Cardiac fibroblast (primary cell): ENCODE measurements at regions not wholly inside any gene's neighbourhood (a gene's known extent, or its start where the extent isn't known, plus 50 kb on each side); places are given as distances from the start of the nearest gene placed in this dataset.

Source experiments
- DNase-seq, 2 donors: peaks; one replicate each; pipeline versions ENCODE4 v3.0.0 to v3.0.0-alpha.2; 2010; ENCODE audit warnings: low read depth in 2 of 2
- H3K4me3 ChIP-seq, 2 donors: replicated peaks in 1 of 2; 1 replicate in 1 of 2; 2 replicates in 1 of 2; pipeline ENCODE4 v1.5.1; 2011; ENCODE audit warnings: low read depth in 2 of 2, low read length in 2 of 2, mild to moderate bottlenecking in 2 of 2, moderate library complexity in 1 of 2
- TF ChIP-seq, protein P1 (sequence below): IDR thresholded peaks from one replicate; pipeline ENCODE4 v1.5.1; 2011; ENCODE audit warnings: low read depth, mild to moderate bottlenecking, low read length, inconsistent platforms

DNA sequence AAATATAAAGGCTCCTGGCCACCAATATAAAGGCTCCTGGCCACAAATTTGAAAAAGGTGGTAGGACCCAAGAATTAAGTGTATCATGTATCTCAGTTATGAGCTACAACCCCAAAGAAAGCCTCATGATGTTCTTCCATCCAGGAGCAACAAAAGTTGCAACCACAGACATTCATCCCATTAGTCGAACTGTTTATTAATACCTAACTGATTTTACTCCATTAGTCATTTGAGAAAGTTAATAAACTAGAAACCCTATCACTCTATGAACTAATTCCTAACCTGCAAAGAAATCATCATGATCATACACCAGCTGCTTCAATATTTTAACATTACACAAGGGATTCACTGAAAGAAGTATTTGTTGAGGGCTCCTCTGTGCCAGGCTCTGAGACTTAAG, 253.2 kb upstream of the GRIP1 start:
- TF ChIP-seq, protein P1, sequence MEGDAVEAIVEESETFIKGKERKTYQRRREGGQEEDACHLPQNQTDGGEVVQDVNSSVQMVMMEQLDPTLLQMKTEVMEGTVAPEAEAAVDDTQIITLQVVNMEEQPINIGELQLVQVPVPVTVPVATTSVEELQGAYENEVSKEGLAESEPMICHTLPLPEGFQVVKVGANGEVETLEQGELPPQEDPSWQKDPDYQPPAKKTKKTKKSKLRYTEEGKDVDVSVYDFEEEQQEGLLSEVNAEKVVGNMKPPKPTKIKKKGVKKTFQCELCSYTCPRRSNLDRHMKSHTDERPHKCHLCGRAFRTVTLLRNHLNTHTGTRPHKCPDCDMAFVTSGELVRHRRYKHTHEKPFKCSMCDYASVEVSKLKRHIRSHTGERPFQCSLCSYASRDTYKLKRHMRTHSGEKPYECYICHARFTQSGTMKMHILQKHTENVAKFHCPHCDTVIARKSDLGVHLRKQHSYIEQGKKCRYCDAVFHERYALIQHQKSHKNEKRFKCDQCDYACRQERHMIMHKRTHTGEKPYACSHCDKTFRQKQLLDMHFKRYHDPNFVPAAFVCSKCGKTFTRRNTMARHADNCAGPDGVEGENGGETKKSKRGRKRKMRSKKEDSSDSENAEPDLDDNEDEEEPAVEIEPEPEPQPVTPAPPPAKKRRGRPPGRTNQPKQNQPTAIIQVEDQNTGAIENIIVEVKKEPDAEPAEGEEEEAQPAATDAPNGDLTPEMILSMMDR: no peak

DNA sequence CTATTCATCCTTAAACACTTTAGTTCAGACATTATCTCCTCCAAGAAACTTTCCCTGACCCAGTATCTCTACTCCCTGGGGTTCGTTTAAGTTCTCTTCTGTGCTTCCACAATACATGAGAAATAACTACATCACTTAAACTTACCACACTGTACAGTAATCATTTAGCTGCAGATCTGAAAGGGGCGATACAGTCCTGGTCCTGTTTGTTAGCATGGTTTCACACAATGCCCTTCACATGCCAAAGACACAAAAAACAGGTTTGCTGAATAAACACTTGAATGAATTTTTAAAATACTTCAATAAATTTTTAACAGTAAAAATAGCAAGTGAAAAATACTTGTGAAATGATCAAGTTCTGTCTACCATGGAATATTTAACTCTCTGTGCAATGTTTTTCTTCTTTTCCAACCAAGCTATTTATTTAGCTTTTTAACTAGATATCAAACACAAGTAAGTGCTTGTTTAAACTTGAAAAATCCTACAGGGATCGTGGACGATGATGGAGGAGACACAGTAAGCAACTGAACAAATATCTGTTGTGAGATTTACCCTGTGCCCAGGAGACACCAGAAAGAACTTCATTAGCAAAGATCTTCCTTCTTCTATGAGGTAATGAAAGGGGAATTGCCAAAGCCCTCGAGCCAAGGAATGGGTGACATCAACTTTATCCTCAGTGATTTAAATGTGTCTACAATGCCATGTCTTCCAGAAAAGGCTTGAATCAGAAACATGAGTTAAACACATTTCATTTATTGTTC, 255.6 kb upstream of the GRIP1 start:
- no peak overlapping the region for H3K4me3 ChIP-seq
- no peak for DNase-seq
- TF ChIP-seq, protein P1: no peak

More for the DNA sequence above, 253.2 kb upstream of the GRIP1 start:
- no peak for DNase-seq
- H3K4me3 ChIP-seq: no peak overlapping the region

DNA sequence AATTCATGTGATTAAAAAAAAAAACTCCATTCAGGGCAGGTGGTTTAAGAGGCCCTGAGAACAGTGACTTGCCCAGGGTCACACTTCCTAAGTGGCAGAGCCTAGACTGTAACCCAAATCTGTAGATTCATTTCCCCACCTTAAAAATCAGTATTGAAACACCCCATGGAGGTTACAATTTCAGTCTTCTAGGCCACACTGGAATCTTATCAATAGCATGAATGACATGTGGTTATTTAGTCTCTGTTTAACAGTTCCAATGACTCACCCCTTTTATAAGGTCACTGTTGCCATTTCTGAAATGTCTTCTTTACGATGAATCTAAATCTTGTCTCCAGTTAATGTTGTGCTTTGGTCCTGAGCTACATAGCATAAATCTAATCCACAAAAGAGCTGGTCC, 262.3 kb upstream of the GRIP1 start:
- TF ChIP-seq, protein P1: no peak
- no peak overlapping the region for H3K4me3 ChIP-seq
- DNase-seq: no peak

DNA sequence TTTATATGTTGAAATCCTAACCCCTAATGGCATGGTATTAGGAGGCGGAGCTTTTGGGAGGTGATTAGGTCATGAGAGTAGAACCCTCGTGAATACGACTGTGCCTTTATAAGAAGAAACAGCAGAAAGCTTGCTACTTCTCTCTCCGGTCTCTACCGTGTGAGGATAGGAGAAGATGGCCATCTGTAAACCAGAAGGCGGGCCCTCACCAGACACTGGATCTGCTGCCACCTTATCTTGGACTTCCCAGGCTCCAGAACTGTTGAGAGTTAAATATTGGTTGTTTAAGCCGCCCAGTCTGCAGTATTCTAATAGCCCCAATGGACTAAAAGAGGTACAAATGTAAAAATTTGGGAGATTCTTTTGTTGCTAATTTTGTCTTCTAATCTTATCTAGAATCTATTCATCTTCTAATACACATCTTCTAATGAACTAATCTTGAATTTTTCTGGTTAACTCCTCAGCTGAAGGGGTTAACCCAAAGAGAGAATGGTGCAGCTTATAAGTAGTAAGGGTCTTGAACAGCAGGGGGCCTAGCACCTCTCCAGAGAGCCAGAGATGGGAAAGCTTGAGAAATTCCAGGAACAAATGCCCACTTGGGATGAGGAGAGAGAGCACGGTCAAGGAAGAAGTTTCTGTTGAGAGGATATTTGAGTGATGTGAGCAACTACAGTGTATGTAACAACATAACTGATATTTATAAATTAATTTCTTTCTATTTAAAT, 264.0 kb upstream of the GRIP1 start:
- no peak overlapping the region for H3K4me3 ChIP-seq
- no peak for DNase-seq
- TF ChIP-seq, protein P1: no peak

DNA sequence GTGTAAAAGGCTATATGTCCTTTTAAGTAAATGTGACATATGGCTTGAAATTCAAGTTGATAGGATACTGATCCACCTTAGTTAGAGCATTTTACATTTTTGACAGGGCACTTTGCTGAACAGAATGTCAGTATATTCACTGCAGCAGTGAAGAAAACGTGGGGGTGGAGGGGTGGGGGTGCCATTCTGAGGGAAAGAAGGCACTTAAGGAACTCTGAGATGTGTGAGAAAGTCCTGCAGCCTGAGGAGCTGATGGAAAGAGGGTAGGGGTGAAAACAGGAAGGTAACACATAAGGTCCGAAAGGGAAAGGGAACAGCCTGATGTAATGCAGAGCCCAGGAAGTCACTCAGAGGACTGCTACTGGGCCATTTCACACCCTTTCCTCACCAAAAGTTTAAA, 265.5 kb upstream of the GRIP1 start:
- no peak for DNase-seq
- TF ChIP-seq, protein P1: no peak
- no peak overlapping the region for H3K4me3 ChIP-seq

DNA sequence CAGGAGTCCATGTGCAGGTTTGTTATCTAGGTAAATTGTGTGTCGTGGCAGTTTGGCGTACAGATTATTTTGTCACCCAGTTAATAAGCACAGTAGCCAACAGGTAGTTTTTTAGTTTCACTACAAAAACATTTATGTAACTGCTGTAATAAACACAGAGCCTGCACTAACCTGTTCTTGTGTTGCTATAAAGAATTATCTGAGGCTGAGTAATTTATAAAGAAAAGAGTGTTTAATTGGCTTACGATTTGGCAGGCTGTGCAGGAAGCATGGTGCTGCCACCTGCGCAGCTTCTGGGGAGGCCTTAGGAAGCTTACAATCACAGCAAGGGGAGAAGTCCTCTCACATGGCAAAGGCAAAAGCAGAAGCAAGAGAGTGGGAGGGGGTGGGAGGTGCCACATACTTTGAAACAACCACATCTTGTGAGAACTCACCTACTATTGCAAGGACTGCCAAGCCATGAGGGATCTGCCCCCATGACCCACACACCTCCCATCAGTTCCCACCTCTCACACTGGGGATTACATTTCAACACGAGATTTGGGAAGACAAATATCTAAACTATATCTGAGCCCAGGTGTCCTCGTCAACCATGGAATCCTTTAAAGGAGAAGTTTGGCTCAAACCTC, 266.4 kb upstream of the GRIP1 start:
- TF ChIP-seq, protein P1: no peak
- no peak overlapping the region for H3K4me3 ChIP-seq
- no peak for DNase-seq
